ENCODE measurements at regions not wholly inside any gene's neighbourhood (a gene's known extent, or its start where the extent isn't known, plus 50 kb on each side); places are given as distances from the start of the nearest gene placed in this dataset.

GRCh38 chr11:33594188-33594587 lies 106.4 kb downstream of the C11orf91 start:
- TF ChIP-seq CTCF (IDR thresholded peaks at IDR 0.05 in 4 of 5, conservative IDR thresholded peaks at IDR 0.05 in 1 of 5) (no peak), POLR2A (IDR thresholded peaks at IDR 0.05) (no peak)

Measured in gastrocnemius medialis (tissue), 4 donors.